Thoracic aorta (tissue), 2 donors: ENCODE measurements at regions not wholly inside any gene's neighbourhood (a gene's known extent, or its start where the extent isn't known, plus 50 kb on each side); places are given as distances from the start of the nearest gene placed in this dataset.
A peak's percentile ranks its signal among the peaks of the same experiment; 100 is the strongest.

Experiments used
- ATAC-seq: fragments of 150-250 bp; one replicate; pipeline ENCODE4 v1.8.0; 2017; ENCODE audit warnings: low read depth; ENCODE audit not compliant: insufficient number of reproducible peaks, low FRiP score
- DNase-seq: peaks from one replicate; pipeline ENCODE4 v3.0.0-alpha.2; 2020; ENCODE audit warnings: low spot score
- H3K27ac ChIP-seq, 2 donors: fragments of 200-600 bp; sonication (generic); 1 replicate in 1 of 2; 2 replicates in 1 of 2; pipeline ENCODE4 v1.5.1; 2016; ENCODE audit warnings: mild to moderate bottlenecking in 2 of 2, moderate library complexity in 2 of 2
- H3K27me3 ChIP-seq: fragments of 200-600 bp; sonication (generic); replicated peaks from 2 replicates; pipeline ENCODE4 v1.6.0; 2016; ENCODE audit warnings: mild to moderate bottlenecking; ENCODE audit not compliant: insufficient read depth
- H3K36me3 ChIP-seq: fragments of 200-600 bp; sonication (generic); one replicate; pipeline ENCODE4 v1.5.1; 2016
- H3K4me1 ChIP-seq, 2 donors: fragments of 200-600 bp; sonication (generic); 1 replicate in 1 of 2; 2 replicates in 1 of 2; pipeline versions ENCODE4 v1.5.1 to v1.6.0; 2016; ENCODE audit warnings: low read depth in 2 of 2, mild to moderate bottlenecking in 1 of 2; ENCODE audit not compliant: control insufficient read depth in 1 of 2
- H3K4me3 ChIP-seq: fragments of 200-600 bp; sonication (generic); 2 replicates; pipeline ENCODE4 v1.5.1; 2016; ENCODE audit warnings: mild to moderate bottlenecking
- H3K9me3 ChIP-seq: fragments of 200-600 bp; sonication (generic); 2 replicates; pipeline ENCODE4 v1.5.1; 2016
- CTCF ChIP-seq: fragments of 200-600 bp; sonication (generic); IDR thresholded peaks from one replicate; pipeline ENCODE4 v1.5.1; 2019; ENCODE audit warnings: antibody characterized with exemption

- no peaks in the 10 kb centered on the region for H3K36me3 ChIP-seq
- H3K27ac ChIP-seq: no peak overlapping the region
- TF ChIP-seq CTCF: no peak
- H3K4me3 ChIP-seq: peak overlapping the region; percentile 18
- DNase-seq: no peak
- peaks cover 4 to 17% of the 10 kb centered on the region in 2 donors for H3K4me1 ChIP-seq
- no peak for ATAC-seq
- H3K27me3 ChIP-seq: peaks cover 29% of the 10 kb centered on the region
- no peaks in the 10 kb centered on the region for H3K9me3 ChIP-seq
Observed at GRCh38 chr14:101459551-101459900, 101.8 kb upstream of the DIO3 start.

GRCh38 chr14:101460521-101460920 lies 100.8 kb upstream of the DIO3 start:
- ATAC-seq (no peak), DNase-seq (no peak)
- Histone ChIP-seq H3K27me3 (peaks cover 29% of the 10 kb centered on the region), H3K36me3 (no peaks in the 10 kb centered on the region), H3K27ac (no peak overlapping the region), H3K9me3 (no peaks in the 10 kb centered on the region), H3K4me3 (no peak overlapping the region), H3K4me1 (peaks cover 4 to 17% of the 10 kb centered on the region in 2 donors)
- no peak for TF ChIP-seq CTCF

- no peak for TF ChIP-seq CTCF
- no peak overlapping the region for H3K27ac ChIP-seq
- no peak overlapping the region for H3K4me3 ChIP-seq
- no peak for ATAC-seq
- peaks cover 29% of the 10 kb centered on the region for H3K27me3 ChIP-seq
- DNase-seq: no peak
- H3K9me3 ChIP-seq: no peaks in the 10 kb centered on the region
- peaks cover 4 to 17% of the 10 kb centered on the region in 2 donors for H3K4me1 ChIP-seq
- H3K36me3 ChIP-seq: no peaks in the 10 kb centered on the region
Observed at GRCh38 chr14:101460986-101461750, 100.1 kb upstream of the DIO3 start.

GRCh38 chr14:101461891-101462290 lies 99.4 kb upstream of the DIO3 start:
- H3K4me1 ChIP-seq: peaks cover 4 to 17% of the 10 kb centered on the region in 2 donors
- H3K4me3 ChIP-seq: no peak overlapping the region
- peaks cover 29% of the 10 kb centered on the region for H3K27me3 ChIP-seq
- no peak for ATAC-seq
- no peak for TF ChIP-seq CTCF
- H3K27ac ChIP-seq: no peak overlapping the region
- H3K9me3 ChIP-seq: no peaks in the 10 kb centered on the region
- no peaks in the 10 kb centered on the region for H3K36me3 ChIP-seq
- DNase-seq: no peak

- no peak for TF ChIP-seq CTCF
- H3K27ac ChIP-seq: no peak overlapping the region
- no peak overlapping the region for H3K4me3 ChIP-seq
- peaks cover 4 to 16% of the 10 kb centered on the region in 2 donors for H3K4me1 ChIP-seq
- H3K9me3 ChIP-seq: no peaks in the 10 kb centered on the region
- DNase-seq (no peak), ATAC-seq (no peak)
- no peaks in the 10 kb centered on the region for H3K36me3 ChIP-seq
- H3K27me3 ChIP-seq: peaks cover 24% of the 10 kb centered on the region
Observed at GRCh38 chr14:101462726-101463565, 98.3 kb upstream of the DIO3 start.
